Thymus (tissue), 11 donors: ENCODE measurements at regions not wholly inside any gene's neighbourhood (a gene's known extent, or its start where the extent isn't known, plus 50 kb on each side); places are given as distances from the start of the nearest gene placed in this dataset.
"Not testable (repeated sequence)": the region's sequence is repeated elsewhere in the genome, so short reads cannot be mapped to it uniquely, and the experiment has no call there.

Experiments used
- DNase-seq, 9 donors: peaks; one replicate each; pipeline ENCODE4 v3.0.0-alpha.2; 2013; ENCODE audit warnings: low spot score in 9 of 9, low read depth in 6 of 9, missing footprints in 1 of 9
- H3K27ac ChIP-seq, 2 donors: one replicate each; pipeline ENCODE4 v1.5.1; 2013; ENCODE audit warnings: control low read depth in 1 of 2, low read depth in 1 of 2, low read length in 1 of 2, mild to moderate bottlenecking in 1 of 2, moderate library complexity in 1 of 2
- H3K27me3 ChIP-seq, 2 donors: one replicate each; pipeline ENCODE4 v1.5.1; 2013; ENCODE audit warnings: low read length in 1 of 2; ENCODE audit not compliant: control insufficient read depth in 2 of 2, insufficient read depth in 1 of 2
- H3K36me3 ChIP-seq, 2 donors: one replicate each; pipeline ENCODE4 v1.5.1; 2013; ENCODE audit warnings: low read length in 1 of 2, mild to moderate bottlenecking in 1 of 2, moderate library complexity in 1 of 2; ENCODE audit not compliant: control insufficient read depth in 2 of 2, insufficient read depth in 2 of 2
- H3K4me1 ChIP-seq, 2 donors: one replicate each; pipeline ENCODE4 v1.5.1; 2013; ENCODE audit warnings: low read length in 2 of 2; ENCODE audit not compliant: control insufficient read depth in 2 of 2, insufficient read depth in 2 of 2
- H3K4me3 ChIP-seq, 2 donors: one replicate each; pipeline ENCODE4 v1.5.1; 2013; ENCODE audit warnings: low read length in 2 of 2, control low read depth in 1 of 2, mild to moderate bottlenecking in 1 of 2
- H3K9me3 ChIP-seq, 2 donors: one replicate each; pipeline ENCODE4 v1.5.1; 2013; ENCODE audit warnings: low read length in 1 of 2, mild to moderate bottlenecking in 1 of 2; ENCODE audit not compliant: control insufficient read depth in 2 of 2, insufficient read depth in 1 of 2
- WGBS: extraction: QIAGEN DNeasy Blood & Tissue Kit; methylation state at CpG from one replicate; pipeline ENCODE4 v1.1.7; 2013; 5-methylcytosine and 5-hydroxymethylcytosine counted together
- donor health status: healthy.

DNA sequence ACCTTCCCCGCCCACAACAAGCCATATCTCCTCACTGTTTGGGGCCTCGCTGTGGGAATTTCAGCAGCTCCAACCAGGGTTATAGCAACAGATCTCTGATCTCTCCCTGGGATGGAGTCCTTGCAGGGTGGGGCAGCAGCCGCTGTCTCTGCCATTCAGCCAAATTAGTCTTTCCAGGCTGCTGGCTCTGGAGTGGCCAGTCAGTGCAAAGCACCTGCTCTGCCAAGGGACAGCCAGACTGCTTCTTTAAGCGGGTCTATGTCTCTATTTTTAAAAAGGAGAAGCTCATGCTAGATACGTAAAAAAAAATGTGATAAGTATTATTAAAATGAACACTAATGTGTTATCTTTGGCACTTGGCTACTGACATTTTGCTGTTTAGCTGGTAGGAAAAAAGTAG lies 380.2 kb downstream of the CDH10 start:
- Histone ChIP-seq H3K4me3 (no peak overlapping the region), H3K27ac (no peak overlapping the region), H3K4me1 (no peaks in the 10 kb centered on the region), H3K9me3 (no peaks in the 10 kb centered on the region), H3K36me3 (no peaks in the 10 kb centered on the region), H3K27me3 (no peaks in the 10 kb centered on the region)
- no peak for DNase-seq
- 91% methylated on average over 5 of the region's 5 CpGs for WGBS

DNA sequence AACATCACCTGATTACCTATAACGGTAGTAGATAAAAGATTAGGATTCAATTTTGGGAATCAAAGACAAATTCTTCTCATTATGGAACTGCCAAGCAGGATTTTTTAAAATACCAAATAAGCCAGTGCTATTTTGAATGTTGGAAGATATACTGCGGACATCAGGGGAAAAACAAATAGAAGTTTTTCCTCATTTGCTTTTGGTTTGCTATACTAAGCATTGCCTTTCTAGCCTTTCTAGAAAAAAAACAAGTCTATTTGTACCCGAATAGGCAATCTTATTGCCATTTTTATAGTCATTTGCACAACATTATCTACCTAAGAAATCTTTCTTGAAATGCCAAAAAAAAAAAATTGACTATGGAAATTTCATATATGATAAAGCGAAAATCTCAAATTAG lies 379.5 kb downstream of the CDH10 start:
- Histone ChIP-seq H3K4me3 (no peak overlapping the region), H3K27me3 (no peaks in the 10 kb centered on the region), H3K36me3 (no peaks in the 10 kb centered on the region), H3K27ac (no peak overlapping the region), H3K9me3 (no peaks in the 10 kb centered on the region), H3K4me1 (no peaks in the 10 kb centered on the region)
- no peak for DNase-seq
- WGBS, result 69% methylated on average over 4 of the region's 4 CpGs

DNA sequence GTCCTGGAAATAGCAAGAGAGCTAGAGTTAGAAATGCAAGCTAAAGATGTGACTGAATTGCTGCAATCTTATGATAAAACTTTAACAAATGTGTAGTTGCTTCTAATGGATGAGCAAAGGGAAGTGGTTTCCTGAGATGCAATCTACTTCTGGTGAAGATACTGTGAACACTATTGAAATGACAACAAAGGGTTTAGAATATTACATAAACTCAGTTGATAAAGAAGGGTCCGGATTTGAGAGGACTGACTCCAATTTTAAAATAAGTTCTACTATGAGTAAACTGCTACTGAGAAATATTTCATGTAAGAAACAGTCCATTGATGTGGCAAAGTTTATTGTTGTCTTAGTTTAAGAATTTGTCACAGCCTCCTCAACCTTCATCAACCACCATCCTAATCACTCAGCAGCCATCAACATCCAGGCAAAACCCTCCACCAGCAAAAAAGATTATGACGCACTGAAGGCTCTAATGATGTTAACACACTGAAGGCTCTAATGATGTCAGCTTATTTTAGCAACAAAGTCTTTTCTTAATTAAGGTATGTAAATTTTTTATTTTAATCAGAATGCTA lies 376.2 kb downstream of the CDH10 start:
- Histone ChIP-seq H3K4me3 (no peak overlapping the region), H3K4me1 (no peaks in the 10 kb centered on the region), H3K27ac (no peak overlapping the region), H3K36me3 (no peaks in the 10 kb centered on the region), H3K9me3 (no peaks in the 10 kb centered on the region), H3K27me3 (no peaks in the 10 kb centered on the region)
- 92% methylated on average over 2 of the region's 2 CpGs for WGBS
- DNase-seq, result no peak

DNA sequence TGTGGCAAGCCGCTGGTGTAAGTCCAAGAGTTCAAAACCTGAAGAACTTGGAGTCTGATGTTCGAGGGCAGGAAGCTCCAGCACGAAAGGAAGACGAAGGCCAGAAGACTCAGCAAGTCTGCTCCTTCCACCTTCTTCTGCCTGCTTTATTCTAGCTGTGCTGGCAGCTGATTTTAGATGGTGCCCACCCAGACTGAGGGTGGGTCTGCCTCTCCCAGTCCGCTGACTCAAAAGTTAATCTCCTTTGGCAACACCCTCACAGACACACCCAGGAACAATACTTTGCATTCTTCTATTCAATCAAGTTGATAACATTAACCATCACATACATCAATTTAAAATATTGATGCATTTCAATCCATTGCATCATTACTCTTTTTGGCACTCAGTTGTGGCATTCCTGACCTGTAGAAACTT lies 373.1 kb downstream of the CDH10 start:
- DNase-seq, H3K27me3 ChIP-seq: not testable (repeated sequence)
- 94% methylated on average over 5 of the region's 5 CpGs for WGBS

DNA sequence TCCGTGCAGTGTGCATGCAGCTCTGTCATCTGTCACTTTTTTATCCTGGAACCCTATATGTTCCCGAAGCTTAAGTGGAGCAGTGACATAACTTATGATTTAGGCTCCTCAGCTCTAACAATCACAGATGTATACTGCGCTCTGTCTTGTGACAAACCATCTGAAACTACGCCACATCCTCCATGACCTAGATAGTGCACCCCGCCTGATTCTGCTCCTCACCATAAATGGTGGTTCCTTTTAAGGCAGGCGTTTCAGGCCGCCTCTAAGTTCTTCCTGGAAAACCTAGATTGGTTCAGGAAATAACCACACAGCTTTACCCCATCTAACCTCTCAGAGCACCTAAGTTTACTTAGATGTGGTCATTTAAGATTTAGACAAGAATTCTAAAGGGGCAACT lies 372.0 kb downstream of the CDH10 start:
- 90% methylated on average over 7 of the region's 7 CpGs for WGBS
- H3K4me3 ChIP-seq, result no peak overlapping the region
- H3K4me1 ChIP-seq, result no peaks in the 10 kb centered on the region
- H3K36me3 ChIP-seq, result no peaks in the 10 kb centered on the region
- no peak overlapping the region for H3K27ac ChIP-seq
- H3K9me3 ChIP-seq, result no peaks in the 10 kb centered on the region
- no peaks in the 10 kb centered on the region for H3K27me3 ChIP-seq
- no peak for DNase-seq

More for the DNA sequence above, 373.1 kb downstream of the CDH10 start:
- H3K4me3 ChIP-seq, H3K36me3 ChIP-seq, H3K27ac ChIP-seq, H3K9me3 ChIP-seq, H3K4me1 ChIP-seq: not testable (repeated sequence)

DNA sequence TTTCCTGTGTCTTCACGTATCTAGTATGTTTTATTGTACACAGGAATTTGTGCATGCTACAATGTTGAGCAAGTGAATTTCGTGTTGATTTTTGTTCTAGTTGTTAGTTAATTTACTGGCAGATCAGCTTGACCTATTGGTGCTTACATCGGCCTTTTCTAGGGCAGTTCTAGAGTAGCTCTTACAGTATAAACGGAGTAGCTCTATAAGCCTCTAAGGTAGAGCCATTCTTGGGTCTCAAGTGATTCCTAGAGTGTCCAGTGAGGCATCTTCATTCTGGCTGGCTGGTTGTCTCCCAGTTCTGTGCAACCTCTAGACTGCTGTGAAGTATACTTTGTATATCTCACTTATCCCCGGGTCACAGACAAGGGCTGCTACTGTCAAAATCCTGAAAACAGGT lies 364.6 kb downstream of the CDH10 start:
- no peaks in the 10 kb centered on the region for H3K36me3 ChIP-seq
- no peaks in the 10 kb centered on the region for H3K4me1 ChIP-seq
- H3K4me3 ChIP-seq, result no peak overlapping the region
- no peaks in the 10 kb centered on the region for H3K9me3 ChIP-seq
- 79% methylated on average over 5 of the region's 5 CpGs for WGBS
- DNase-seq, result no peak
- H3K27me3 ChIP-seq, result no peaks in the 10 kb centered on the region
- H3K27ac ChIP-seq, result no peak overlapping the region

DNA sequence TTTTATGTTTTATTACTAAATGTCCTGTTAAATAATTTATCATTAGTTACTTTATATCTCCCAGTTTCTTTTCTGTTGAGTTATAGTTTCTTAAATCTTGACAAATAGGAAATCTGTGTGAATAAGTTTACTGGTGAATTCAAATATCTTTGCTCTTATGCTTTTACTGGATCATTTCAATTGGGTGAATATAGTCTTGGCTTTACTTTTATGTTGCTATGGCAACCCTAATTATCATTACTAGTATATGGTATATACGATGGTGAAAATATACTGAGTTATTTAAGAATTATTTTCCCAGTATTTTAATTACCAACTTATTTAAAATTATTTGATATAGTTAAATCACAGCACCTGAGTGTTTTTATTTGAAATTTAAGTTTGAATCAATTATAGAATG lies 363.0 kb downstream of the CDH10 start:
- Histone ChIP-seq H3K27ac (no peak overlapping the region), H3K9me3 (no peaks in the 10 kb centered on the region), H3K27me3 (no peaks in the 10 kb centered on the region), H3K36me3 (no peaks in the 10 kb centered on the region), H3K4me3 (no peak overlapping the region), H3K4me1 (no peaks in the 10 kb centered on the region)
- WGBS, result 44% methylated on average over 1 of the region's 1 CpG
- DNase-seq, result no peak

DNA sequence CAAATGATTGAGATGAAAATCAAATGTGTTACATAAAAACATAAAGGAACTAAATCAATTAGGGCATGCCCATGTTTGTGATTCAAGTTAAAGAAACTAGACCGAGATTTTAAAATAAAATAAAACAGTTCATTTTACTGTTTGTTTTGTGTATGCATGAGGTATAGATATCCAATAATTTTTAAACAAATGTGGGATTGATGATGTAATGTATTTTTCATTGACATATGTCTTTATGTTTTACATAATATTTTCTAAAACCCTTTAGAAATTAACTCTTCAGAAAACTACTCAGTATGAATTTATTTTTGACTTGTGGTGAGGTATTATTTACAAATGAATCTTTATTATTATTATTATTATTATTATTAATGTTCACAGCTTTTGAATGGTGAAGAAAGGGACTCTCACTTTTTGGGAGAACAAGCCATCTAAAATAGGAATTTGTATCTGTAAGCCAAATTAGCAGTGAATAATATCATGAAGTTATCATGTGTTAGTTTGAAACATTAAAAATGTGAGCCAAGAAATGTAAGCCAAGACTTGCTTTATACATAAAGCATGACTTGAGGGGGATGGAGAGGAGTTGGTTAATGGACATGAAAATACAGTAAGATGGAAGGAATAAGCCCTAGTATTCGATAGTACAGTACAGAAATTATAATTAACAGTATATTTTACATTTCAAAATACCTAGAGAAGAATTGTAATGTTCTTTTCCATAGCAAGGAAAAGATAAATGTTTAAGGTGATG lies 355.0 kb downstream of the CDH10 start:
- no peak overlapping the region for H3K4me3 ChIP-seq
- WGBS, result 84% methylated on average over 2 of the region's 2 CpGs
- H3K36me3 ChIP-seq, result no peaks in the 10 kb centered on the region
- no peaks in the 10 kb centered on the region for H3K27me3 ChIP-seq
- no peaks in the 10 kb centered on the region for H3K9me3 ChIP-seq
- no peak for DNase-seq
- no peaks in the 10 kb centered on the region for H3K4me1 ChIP-seq
- no peak overlapping the region for H3K27ac ChIP-seq

DNA sequence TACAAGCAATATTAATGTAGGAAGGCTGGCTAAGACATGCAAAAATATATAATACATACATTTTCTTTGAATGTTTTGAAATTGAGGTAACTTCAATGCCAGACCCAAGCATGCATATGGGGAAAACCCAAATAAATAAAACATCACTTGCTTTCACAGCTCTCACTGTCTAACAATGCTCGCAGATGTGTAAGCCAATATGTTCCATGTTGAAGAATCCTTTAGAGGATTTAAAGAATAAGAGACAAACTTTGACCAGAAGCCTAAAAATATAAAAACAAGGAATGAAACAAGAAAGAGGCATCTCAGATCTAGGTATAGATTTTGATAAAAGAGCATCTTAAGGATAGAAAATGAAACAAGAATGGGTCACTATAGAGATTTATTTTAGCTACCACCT lies 354.2 kb downstream of the CDH10 start:
- Histone ChIP-seq H3K27me3 (no peaks in the 10 kb centered on the region), H3K36me3 (no peaks in the 10 kb centered on the region), H3K4me1 (no peaks in the 10 kb centered on the region), H3K4me3 (no peak overlapping the region), H3K9me3 (no peaks in the 10 kb centered on the region), H3K27ac (no peak overlapping the region)
- WGBS, result 92% methylated on average over 1 of the region's 1 CpG
- no peak for DNase-seq
